ENCODE measurements at regions not wholly inside any gene's neighbourhood (a gene's known extent, or its start where the extent isn't known, plus 50 kb on each side); places are given as distances from the start of the nearest gene placed in this dataset.
A peak's percentile ranks its signal among the peaks of the same experiment; 100 is the strongest.
"Not testable (repeated sequence)": the region's sequence is repeated elsewhere in the genome, so short reads cannot be mapped to it uniquely, and the experiment has no call there.

- DNase-seq (ENCODE audit: low read depth), result peak; percentile 82
Measured at GRCh38 chr15:62503451-62503850, 338.4 kb upstream of the C2CD4B start.

- DNase-seq (ENCODE audit: low read depth), result no peak
Measured at GRCh38 chr15:62505762-62506161, 340.7 kb upstream of the C2CD4B start.

- peak; percentile 23 for DNase-seq (ENCODE audit: low read depth)
Measured at GRCh38 chr15:62506217-62506805, 341.2 kb upstream of the C2CD4B start.

- no peak for DNase-seq (ENCODE audit: low read depth)
Measured at GRCh38 chr15:62509395-62509958, 344.4 kb upstream of the C2CD4B start.

- DNase-seq (ENCODE audit: low read depth), result no peak
Measured at GRCh38 chr15:62510791-62511190, 345.7 kb upstream of the C2CD4B start.

GRCh38 chr15:62512904-62513303 lies 347.8 kb upstream of the C2CD4B start:
- DNase-seq (ENCODE audit: low read depth), result no peak

GRCh38 chr15:62513893-62514292 lies 348.8 kb upstream of the C2CD4B start:
- no peak for DNase-seq (ENCODE audit: low read depth)

- no peak for DNase-seq (ENCODE audit: low read depth)
Measured at GRCh38 chr15:62515696-62516395, 350.8 kb upstream of the C2CD4B start.

GRCh38 chr15:62517541-62517940 lies 352.5 kb upstream of the C2CD4B start:
- no peak for DNase-seq (ENCODE audit: low read depth)

GRCh38 chr15:62518666-62519065 lies 353.6 kb upstream of the C2CD4B start:
- not testable (repeated sequence) for DNase-seq (ENCODE audit: low read depth)

GRCh38 chr15:62519900-62520299 lies 354.8 kb upstream of the C2CD4B start:
- no peak for DNase-seq (ENCODE audit: low read depth)

- DNase-seq (ENCODE audit: low read depth), result no peak
Measured at GRCh38 chr15:62520887-62521286, 355.8 kb upstream of the C2CD4B start.

- no peak for DNase-seq (ENCODE audit: low read depth)
Measured at GRCh38 chr15:62521396-62521795, 356.3 kb upstream of the C2CD4B start.

- DNase-seq (ENCODE audit: low read depth), result no peak
Measured at GRCh38 chr15:62524848-62525247, 359.8 kb upstream of the C2CD4B start.

- DNase-seq (ENCODE audit: low read depth), result no peak
Measured at GRCh38 chr15:62527387-62527786, 362.3 kb upstream of the C2CD4B start.

GRCh38 chr15:62528505-62528904 lies 363.4 kb upstream of the C2CD4B start:
- no peak for DNase-seq (ENCODE audit: low read depth)

- no peak for DNase-seq (ENCODE audit: low read depth)
Measured at GRCh38 chr15:62532367-62532766, 367.3 kb upstream of the C2CD4B start.

- DNase-seq (ENCODE audit: low read depth), result no peak
Measured at GRCh38 chr15:62533687-62534086, 368.6 kb upstream of the C2CD4B start.

- DNase-seq (ENCODE audit: low read depth), result no peak
Measured at GRCh38 chr15:62534996-62535395, 369.9 kb upstream of the C2CD4B start.

- no peak for DNase-seq (ENCODE audit: low read depth)
Measured at GRCh38 chr15:62539236-62539635, 374.2 kb upstream of the C2CD4B start.

- no peak for DNase-seq (ENCODE audit: low read depth)
Measured at GRCh38 chr15:62541250-62541649, 376.2 kb upstream of the C2CD4B start.

- DNase-seq (ENCODE audit: low read depth), result no peak
Measured at GRCh38 chr15:62541846-62542245, 376.8 kb upstream of the C2CD4B start.

GRCh38 chr15:62544446-62544845 lies 379.4 kb upstream of the C2CD4B start:
- no peak for DNase-seq (ENCODE audit: low read depth)
